ENCODE measurements at regions not wholly inside any gene's neighbourhood (a gene's known extent, or its start where the extent isn't known, plus 50 kb on each side); places are given as distances from the start of the nearest gene placed in this dataset.

GRCh38 chr1:214824763-214825162 is 221.8 kb downstream of the CENPF start:
- DNase-seq, result no peak

GRCh38 chr1:214826619-214827018 is 223.6 kb downstream of the CENPF start:
- no peak for DNase-seq

GRCh38 chr1:214827883-214828282 is 224.9 kb downstream of the CENPF start:
- no peak for DNase-seq

- DNase-seq, result no peak
Observed at GRCh38 chr1:214830941-214831340, 227.9 kb downstream of the CENPF start.

DNA sequence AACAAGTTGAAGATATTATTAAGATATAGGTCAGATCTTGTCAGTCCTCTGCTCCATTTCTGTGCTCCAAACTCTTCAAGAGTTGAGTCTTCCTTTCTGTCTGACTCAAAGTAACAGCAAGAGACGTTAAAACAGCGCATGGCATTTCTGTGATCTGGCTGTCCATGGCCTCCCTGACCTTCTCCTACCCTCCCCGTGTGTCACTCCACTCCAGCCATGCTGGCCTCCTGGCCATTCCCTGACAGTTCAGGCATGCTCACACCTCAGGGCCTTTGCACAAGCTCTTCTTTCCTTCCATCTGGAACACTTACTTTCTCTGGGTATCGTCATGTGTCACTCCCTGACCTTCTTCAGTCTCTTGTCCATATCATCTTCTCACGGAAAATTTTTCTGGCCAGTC is 229.0 kb downstream of the CENPF start:
- DNase-seq, result no peak

GRCh38 chr1:214833178-214833756 is 230.3 kb downstream of the CENPF start:
- DNase-seq, result no peak

- DNase-seq, result no peak
Observed at GRCh38 chr1:214837376-214837775, 234.4 kb downstream of the CENPF start.

GRCh38 chr1:214838351-214838750 is 235.4 kb downstream of the CENPF start:
- DNase-seq, result no peak

- DNase-seq, result no peak
Observed at GRCh38 chr1:214840356-214840755, 237.4 kb downstream of the CENPF start.

GRCh38 chr1:214842856-214843255 is 239.7 kb upstream of the KCNK2 start:
- DNase-seq, result no peak

- DNase-seq, result no peak
Observed at GRCh38 chr1:214843281-214843680, 239.3 kb upstream of the KCNK2 start.

DNA sequence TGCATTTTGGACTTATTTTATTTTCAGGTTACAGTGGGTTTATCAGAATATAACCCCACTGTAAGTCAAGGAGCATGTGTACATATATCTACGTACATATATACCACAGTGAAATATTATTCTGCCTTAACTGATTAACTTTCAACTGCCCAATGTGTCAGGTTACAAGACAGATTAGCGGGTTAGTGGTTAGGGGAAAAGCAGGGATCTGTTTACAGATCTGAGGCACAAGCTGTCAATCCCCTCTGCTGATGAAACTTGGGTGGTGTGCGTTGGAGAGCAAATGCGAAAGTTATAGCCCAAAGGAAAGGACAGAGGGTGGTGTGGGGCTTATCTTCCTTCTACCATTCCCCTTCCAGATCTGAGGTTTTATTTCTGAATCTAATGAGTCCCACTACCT is 238.2 kb upstream of the KCNK2 start:
- no peak for DNase-seq

DNA sequence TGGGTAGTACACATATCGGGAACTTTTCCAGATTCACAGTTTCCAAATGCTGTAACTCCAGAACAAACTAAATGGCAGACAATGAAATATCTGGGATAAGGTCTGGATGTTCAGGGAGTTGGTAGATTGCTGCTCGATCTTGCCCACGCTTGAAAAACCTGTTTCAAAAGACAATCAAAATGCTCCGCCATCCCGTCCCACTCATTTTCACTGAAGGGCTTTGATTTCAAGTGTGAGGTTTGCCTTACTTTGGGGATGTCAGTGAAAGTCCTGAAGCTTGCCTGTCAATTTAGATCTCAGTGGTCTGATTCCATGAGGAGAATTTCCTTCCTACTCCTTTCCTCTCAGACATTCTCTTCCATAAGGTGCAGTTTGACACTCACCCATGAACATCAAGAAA is 236.3 kb upstream of the KCNK2 start:
- DNase-seq, result no peak

GRCh38 chr1:214847071-214847810 is 235.3 kb upstream of the KCNK2 start:
- DNase-seq, result no peak

GRCh38 chr1:214848101-214848500 is 234.4 kb upstream of the KCNK2 start:
- DNase-seq, result no peak

- DNase-seq, result no peak
Observed at GRCh38 chr1:214850432-214851050, 232.0 kb upstream of the KCNK2 start.

DNA sequence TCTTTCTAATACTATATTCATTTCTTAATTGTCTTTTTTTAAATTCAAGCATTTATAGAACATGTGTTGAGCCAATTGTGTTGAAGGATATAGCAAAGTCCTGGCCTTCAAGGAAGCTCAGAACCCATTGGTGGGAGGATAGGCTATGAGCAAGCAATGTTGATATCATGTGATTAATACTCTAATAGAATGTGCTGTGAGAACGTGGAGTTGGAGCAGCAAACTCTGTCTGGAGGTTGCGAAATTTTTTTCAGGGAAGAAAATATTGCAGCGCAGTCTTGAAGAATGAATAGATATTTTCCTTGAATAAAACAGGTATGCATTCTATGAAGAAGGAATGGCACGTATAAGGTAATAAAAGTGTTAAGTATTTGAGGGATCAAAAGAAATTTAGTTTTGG is 229.2 kb upstream of the KCNK2 start:
- DNase-seq, result no peak

DNA sequence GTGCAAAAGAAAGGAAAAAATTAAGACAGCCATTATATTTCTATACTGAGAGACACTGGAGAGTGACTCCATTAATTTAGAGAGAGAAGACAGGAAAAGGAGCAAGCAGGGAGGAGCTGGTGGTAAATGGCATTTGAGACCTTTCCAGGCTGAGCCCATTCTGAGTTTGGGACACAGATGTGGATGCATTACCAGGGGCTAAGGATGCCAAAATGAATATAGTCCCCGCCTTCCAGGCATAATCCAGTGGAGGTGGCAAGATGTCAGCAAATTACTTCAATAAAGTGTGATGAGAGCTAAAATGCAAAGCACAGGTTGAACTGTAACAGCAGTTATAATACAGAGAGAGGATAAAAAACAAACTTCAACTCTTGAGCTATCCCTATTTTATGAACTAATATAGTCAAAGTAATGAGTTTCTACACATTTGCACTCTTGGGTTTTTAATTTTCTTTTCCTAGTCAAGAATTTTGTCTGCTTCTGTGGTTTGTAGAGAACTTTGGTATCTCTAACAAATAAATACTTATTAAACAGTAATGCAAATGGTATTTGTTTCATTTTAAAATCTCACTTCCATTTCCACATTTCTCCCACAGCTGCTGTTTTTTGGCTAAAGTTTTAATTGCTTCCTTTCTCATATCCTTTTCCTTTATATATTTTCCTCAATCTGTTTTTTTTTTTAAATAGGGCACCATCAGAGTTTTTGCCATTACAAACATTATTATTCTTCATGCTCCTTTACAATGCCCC is 228.2 kb upstream of the KCNK2 start:
- no peak for DNase-seq

DNA sequence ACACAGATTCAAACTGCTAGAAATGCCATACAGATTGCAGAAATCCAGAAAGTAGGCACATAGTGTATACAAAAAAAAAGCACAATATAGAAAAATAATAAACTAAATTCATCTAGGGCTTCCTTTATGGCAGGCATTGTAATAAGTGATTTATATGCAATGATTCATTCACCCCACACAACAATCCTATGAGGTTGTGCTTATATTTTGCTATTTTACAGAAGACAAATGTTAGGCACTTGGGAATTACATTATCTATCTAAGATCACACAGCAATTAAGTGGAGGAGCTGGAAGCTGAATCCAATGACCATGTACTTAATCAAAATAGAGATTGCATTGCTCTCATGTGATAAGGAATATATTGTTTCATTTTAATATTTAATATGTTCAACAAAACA is 225.7 kb upstream of the KCNK2 start:
- no peak for DNase-seq

GRCh38 chr1:214857716-214858115 is 224.8 kb upstream of the KCNK2 start:
- no peak for DNase-seq

GRCh38 chr1:214859647-214860046 is 222.9 kb upstream of the KCNK2 start:
- no peak for DNase-seq

- DNase-seq, result no peak
Observed at GRCh38 chr1:214861615-214862014, 220.9 kb upstream of the KCNK2 start.

- no peak for DNase-seq
Observed at GRCh38 chr1:214862421-214862820, 220.1 kb upstream of the KCNK2 start.
